HepG2 (cell line): ENCODE measurements at regions not wholly inside any gene's neighbourhood (a gene's known extent, or its start where the extent isn't known, plus 50 kb on each side); places are given as distances from the start of the nearest gene placed in this dataset.

Experiments used
- ATAC-seq: fragments of 200-7000 bp; cut with Tn5 transposase; 3 replicates; pipeline ENCODE4 v1.9.1; 2020; ENCODE audit warnings: mild to moderate bottlenecking, moderate library complexity
- BruUV-seq: library from RNA; stranded (reverse); fragments of 400-500 nt; replicated peaks from 2 replicates; lab custom pipeline; 2021; lab: Mats Ljungman, UMichigan
- CTCF ChIA-PET: fragments of 300-600 bp; formaldehyde crosslinking; extraction: SDS; loops from one replicate; lab custom pipeline; 2021; ENCODE audit warnings: low total read pairs, inconsistent platforms, low intra/inter-chr PET ratio; lab: Yijun Ruan, JAX
- POLR2A ChIA-PET: fragments of 350-600 bp; sonication (Branson Sonifier 250); formaldehyde crosslinking; loops from one replicate; lab custom pipeline; 2020; ENCODE audit warnings: antibody characterized with exemption, inconsistent platforms; lab: Yijun Ruan, JAX
- DNase-seq: peaks from one replicate; pipeline ENCODE4 v3.0.0-alpha.2; 2015; ENCODE audit warnings: low spot score
- FAIRE-seq: peaks from 3 replicates; lab custom pipeline; 2011; peaks lifted over from hg19 to GRCh38; lab: Jason Lieb, UNC
- H2AFZ ChIP-seq: one replicate; pipeline ENCODE4 v1.6.1; 2011; ENCODE audit warnings: low read length, inconsistent platforms
- H3K27ac ChIP-seq: fragments of 300-600 bp; 3 replicates; pipeline ENCODE4 v1.8.0; 2011; ENCODE audit warnings: mixed run types, mild to moderate bottlenecking, mixed read lengths, low read length, inconsistent platforms; ENCODE audit not compliant: insufficient read depth; ENCODE audit errors: extremely low read length
- H3K27me3 ChIP-seq, 2 experiments: fragments of 200-600 bp in 1 of 2; 2 replicates in 1 of 2; 3 replicates in 1 of 2; pipeline versions ENCODE4 v1.6.0 to v1.8.0; 2011; ENCODE audit warnings: low read length in 2 of 2, mild to moderate bottlenecking in 2 of 2, moderate library complexity in 2 of 2, inconsistent platforms in 1 of 2; ENCODE audit not compliant: insufficient read depth in 2 of 2, control insufficient read depth in 1 of 2
- H3K36me3 ChIP-seq, 2 experiments: fragments of 200-600 bp in 1 of 2; replicated peaks in 1 of 2; 2 replicates in 1 of 2; 3 replicates in 1 of 2; pipeline versions ENCODE4 v1.5.1 to v1.8.0; 2011; ENCODE audit warnings: low read length in 2 of 2, inconsistent platforms in 1 of 2; ENCODE audit not compliant: insufficient read depth in 2 of 2, control insufficient read depth in 1 of 2
- H3K4me1 ChIP-seq: 2 replicates; pipeline ENCODE4 v1.5.1; 2012; ENCODE audit warnings: low read length, inconsistent platforms; ENCODE audit not compliant: insufficient read depth
- H3K4me2 ChIP-seq: 2 replicates; pipeline ENCODE4 v1.6.0; 2011; ENCODE audit warnings: low read depth, low read length, inconsistent platforms
- H3K4me3 ChIP-seq, 3 experiments: fragments of 200-600 bp in 1 of 3; sonication (generic), shearing (Covaris generic) in 1 of 3; replicated peaks in 1 of 3; 2 replicates each; pipeline ENCODE4 v1.5.1; 2011 to 2016; ENCODE audit warnings: low read length in 3 of 3, inconsistent platforms in 2 of 3, low read depth in 2 of 3, mild to moderate bottlenecking in 2 of 3, control low read depth in 1 of 3, mixed read lengths in 1 of 3; ENCODE audit not compliant: insufficient read depth in 1 of 3
- H3K79me2 ChIP-seq: one replicate; pipeline ENCODE4 v1.6.1; 2011; ENCODE audit warnings: low read length, inconsistent platforms; ENCODE audit not compliant: insufficient read depth
- H3K9ac ChIP-seq: 2 replicates; pipeline ENCODE4 v1.6.0; 2011; ENCODE audit warnings: mild to moderate bottlenecking, low read depth, low read length, inconsistent platforms; ENCODE audit not compliant: insufficient read depth
- H3K9me3 ChIP-seq: 2 replicates; pipeline ENCODE4 v1.5.1; 2012; ENCODE audit warnings: mild to moderate bottlenecking, low read length
- H4K20me1 ChIP-seq: 2 replicates; pipeline ENCODE4 v1.6.0; 2011; ENCODE audit warnings: inconsistent platforms, mild to moderate bottlenecking, low read length, moderate library complexity; ENCODE audit not compliant: insufficient read depth
- KIAA2018 ChIP-seq: sonication (generic); formaldehyde crosslinking; IDR thresholded peaks from 2 replicates; pipeline ENCODE4 v1.5.0; 2020; ENCODE audit warnings: mild to moderate bottlenecking, missing genetic modification reagents, borderline replicate concordance
- MAFF ChIP-seq: IDR thresholded peaks from 2 replicates; pipeline ENCODE4 v1.6.1; 2011; ENCODE audit warnings: low read depth, low read length, improper control_type of control experiment
- MAFK ChIP-seq, 2 experiments: IDR thresholded peaks in 1 of 2; conservative IDR thresholded peaks in 1 of 2; 2 replicates each; pipeline ENCODE4 v1.6.1; 2011; ENCODE audit warnings: improper control_type of control experiment in 2 of 2, low read length in 2 of 2
- SMYD3 ChIP-seq: sonication (generic); formaldehyde crosslinking; IDR thresholded peaks from 2 replicates; pipeline ENCODE4 v1.8.1; 2023; ENCODE audit warnings: mild to moderate bottlenecking, missing genetic modification reagents
- XBP1 ChIP-seq: sonication (generic); formaldehyde crosslinking; IDR thresholded peaks from 2 replicates; pipeline ENCODE4 v1.5.0; 2020; ENCODE audit warnings: missing genetic modification reagents
- ZNF3 ChIP-seq: IDR thresholded peaks from 2 replicates; pipeline ENCODE4 v1.7.0; 2017; ENCODE audit warnings: inconsistent platforms
- in situ Hi-C: cut with HindIII; loops from 2 replicates; pipeline ENCODE4 v1.10.0; 2017; ENCODE audit warnings: low pct_unique_long_range_greater_than_20kb; ENCODE audit not compliant: extremely low pct_ligation_motif_present
- intact Hi-C: fragments of 100-400 bp; cut with micrococcal nuclease; formaldehyde crosslinking; loops from one replicate; pipeline ENCODE4 v1.10.0; 2022; ENCODE audit not compliant: unreplicated experiment

- TF ChIP-seq KIAA2018 (no peak), XBP1 (CRISPR knock-in tag) (no peak), SMYD3 (CRISPR knock-in tag) (no peak)
Measured at GRCh38 chr10:93166134-93166533, 92.4 kb downstream of the CYP26A1 start (continued).

- no peak overlapping the region for H3K4me3 ChIP-seq
- H2AFZ ChIP-seq = no peak overlapping the region
- H3K27ac ChIP-seq = no peak overlapping the region
- TF ChIP-seq ZNF3 (no peak), MAFK (conservative IDR thresholded peaks at IDR 0.05 in 1 of 2, IDR thresholded peaks at IDR 0.05 in 1 of 2; ENCODE audit: low read length in 2 of 2) (peak; percentile 78), MAFF (peak; percentile 64; the same call in 1 of the 2 replicates)
- ATAC-seq (no peak), FAIRE-seq (no peak), DNase-seq (no peak)
- H3K9ac ChIP-seq = no peak overlapping the region
- CTCF ChIA-PET = no interaction called here
- intact Hi-C loops = no loop called here
- no peaks in the 10 kb centered on the region for H4K20me1 ChIP-seq
- in situ Hi-C loops = no loop called here
- no peaks in the 10 kb centered on the region for H3K27me3 ChIP-seq
- POLR2A ChIA-PET = no interaction called here
- no peaks in the 10 kb centered on the region for H3K79me2 ChIP-seq
- no peaks in the 10 kb centered on the region for H3K36me3 ChIP-seq
- no peak overlapping the region for H3K4me2 ChIP-seq
- BruUV-seq = no TSS peak
- peaks cover 25% of the 10 kb centered on the region for H3K4me1 ChIP-seq
- H3K9me3 ChIP-seq = peaks cover 7% of the 10 kb centered on the region; the same call in 1 of the 2 replicates
Measured at GRCh38 chr10:93171837-93172236, 98.1 kb downstream of the CYP26A1 start.
